IMR-90 (cell line): ENCODE measurements at regions not wholly inside any gene's neighbourhood (a gene's known extent, or its start where the extent isn't known, plus 50 kb on each side); places are given as distances from the start of the nearest gene placed in this dataset.

Source experiments
- ATAC-seq: fragments of 200-7000 bp; cut with Tn5 transposase; 2 replicates; pipeline ENCODE4 v1.9.1; 2020; ENCODE audit warnings: low read depth, mild to moderate bottlenecking, moderate library complexity
- BruUV-seq: library from RNA; stranded (reverse); fragments of 400-500 nt; replicated peaks from 2 replicates; lab custom pipeline; 2021; lab: Mats Ljungman, UMichigan
- CTCF ChIA-PET: fragments of 300-600 bp; formaldehyde crosslinking; extraction: SDS; loops from one replicate; lab custom pipeline; 2021; ENCODE audit warnings: antibody characterized with exemption; lab: Yijun Ruan, JAX
- POLR2A ChIA-PET: fragments of 300-600 bp; sonication (Branson Sonifier 250); formaldehyde crosslinking; loops from one replicate; lab custom pipeline; 2022; ENCODE audit warnings: antibody characterized with exemption; ENCODE audit not compliant: unreplicated experiment; lab: Charles Lee
- DNase-seq: peaks from one replicate; pipeline ENCODE4 v3.0.0; 2013
- H2AFZ ChIP-seq: replicated peaks from 2 replicates; pipeline ENCODE3; 2013; ENCODE audit warnings: low read length, mild to moderate bottlenecking; ENCODE audit not compliant: poor library complexity
- H2AK5ac ChIP-seq: 2 replicates; pipeline ENCODE4 v1.6.1; 2013; ENCODE audit warnings: low read depth, low read length, inconsistent platforms
- H2AK9ac ChIP-seq: replicated peaks from 2 replicates; pipeline ENCODE3; 2013; ENCODE audit warnings: mild to moderate bottlenecking, low read depth, low read length, moderate library complexity; ENCODE audit not compliant: poor library complexity
- H2BK120ac ChIP-seq: 2 replicates; pipeline ENCODE4 v1.6.1; 2013; ENCODE audit warnings: low read depth, low read length, inconsistent platforms
- H2BK15ac ChIP-seq: 3 replicates; pipeline ENCODE4 v1.6.1; 2013; ENCODE audit warnings: low read depth, low read length, inconsistent platforms
- H2BK20ac ChIP-seq: 2 replicates; pipeline ENCODE4 v1.6.1; 2013; ENCODE audit warnings: low read depth, mild to moderate bottlenecking, inconsistent platforms, low read length, moderate library complexity
- H2BK5ac ChIP-seq: 2 replicates; pipeline ENCODE4 v1.6.1; 2013; ENCODE audit warnings: mild to moderate bottlenecking, low read depth, low read length, inconsistent platforms; ENCODE audit not compliant: poor library complexity, severe bottlenecking
- H3K14ac ChIP-seq: replicated peaks from 2 replicates; pipeline ENCODE4 v1.6.1; 2013; ENCODE audit warnings: low read depth, low read length, inconsistent platforms
- H3K18ac ChIP-seq: 2 replicates; pipeline ENCODE4 v1.6.1; 2013; ENCODE audit warnings: low read depth, low read length, control low read depth
- H3K23ac ChIP-seq: 2 replicates; pipeline ENCODE4 v1.6.1; 2013; ENCODE audit warnings: low read depth, low read length, inconsistent platforms
- H3K27ac ChIP-seq: 2 replicates; pipeline ENCODE4 v1.5.1; 2013; ENCODE audit warnings: mild to moderate bottlenecking, control low read depth, low read length; ENCODE audit not compliant: insufficient read depth
- H3K27me3 ChIP-seq: 2 replicates; pipeline ENCODE4 v1.6.1; 2013; ENCODE audit warnings: low read length; ENCODE audit not compliant: control insufficient read depth, insufficient read depth
- H3K36me3 ChIP-seq: 2 replicates; pipeline ENCODE4 v1.6.1; 2013; ENCODE audit warnings: low read length, mixed read lengths; ENCODE audit not compliant: control insufficient read depth, insufficient read depth
- H3K4ac ChIP-seq: 2 replicates; pipeline ENCODE4 v1.6.1; 2013; ENCODE audit warnings: low read depth, low read length, inconsistent platforms
- H3K4me1 ChIP-seq: 2 replicates; pipeline ENCODE4 v1.6.1; 2013; ENCODE audit warnings: low read length, mixed read lengths; ENCODE audit not compliant: control insufficient read depth, insufficient read depth
- H3K4me2 ChIP-seq: 2 replicates; pipeline ENCODE4 v1.6.1; 2013; ENCODE audit warnings: low read depth, mild to moderate bottlenecking, control low read depth, low read length, moderate library complexity
- H3K4me3 ChIP-seq: 2 replicates; pipeline ENCODE4 v1.5.1; 2013; ENCODE audit warnings: low read depth, mild to moderate bottlenecking, control low read depth, low read length, moderate library complexity; ENCODE audit not compliant: insufficient read depth
- H3K56ac ChIP-seq: 2 replicates; pipeline ENCODE4 v1.6.1; 2013; ENCODE audit warnings: low read length, inconsistent platforms; ENCODE audit not compliant: insufficient read depth; ENCODE audit errors: extremely low read depth
- H3K79me1 ChIP-seq, 2 experiments: 2 replicates each; pipeline ENCODE4 v1.6.1; 2013; ENCODE audit warnings: low read length in 2 of 2, inconsistent platforms in 1 of 2, low read depth in 1 of 2
- H3K9ac ChIP-seq: 2 replicates; pipeline ENCODE4 v1.6.1; 2013; ENCODE audit warnings: low read depth, low read length, control low read depth
- H3K9me1 ChIP-seq: 2 replicates; pipeline ENCODE4 v1.6.1; 2013; ENCODE audit warnings: low read length, inconsistent platforms; ENCODE audit not compliant: insufficient read depth
- H3K9me3 ChIP-seq: 2 replicates; pipeline ENCODE4 v1.6.1; 2013; ENCODE audit warnings: low read length; ENCODE audit not compliant: control insufficient read depth, insufficient read depth
- H4K20me1 ChIP-seq: 2 replicates; pipeline ENCODE4 v1.6.1; 2013; ENCODE audit warnings: low read length, inconsistent platforms; ENCODE audit not compliant: insufficient read depth
- H4K5ac ChIP-seq: 2 replicates; pipeline ENCODE4 v1.6.1; 2013; ENCODE audit warnings: mild to moderate bottlenecking, low read depth, low read length, control low read depth
- H4K8ac ChIP-seq, 2 experiments: 2 replicates each; pipeline ENCODE4 v1.6.1; 2013; ENCODE audit warnings: low read depth in 2 of 2, low read length in 2 of 2, control low read depth in 1 of 2, inconsistent platforms in 1 of 2
- H4K91ac ChIP-seq: 2 replicates; pipeline ENCODE4 v1.6.1; 2013; ENCODE audit warnings: low read depth, low read length, inconsistent platforms; ENCODE audit not compliant: insufficient read depth
- CHD1 ChIP-seq: IDR thresholded peaks from 2 replicates; pipeline ENCODE4 v1.6.1; 2012; ENCODE audit warnings: low read depth, low read length, improper control_type of control experiment
- CTCF ChIP-seq: conservative IDR thresholded peaks from 2 replicates; pipeline ENCODE4 v1.5.1; 2012; ENCODE audit warnings: mild to moderate bottlenecking, low read depth, low read length, improper control_type of control experiment
- ELK1 ChIP-seq: fragments of 150-350 bp; IDR thresholded peaks from 2 replicates; pipeline ENCODE4 v1.6.1; 2016; ENCODE audit warnings: low read depth, mild to moderate bottlenecking, low read length, moderate library complexity, borderline replicate concordance
- MAFK ChIP-seq: IDR thresholded peaks from 2 replicates; pipeline ENCODE4 v1.6.1; 2012; ENCODE audit warnings: low read depth, low read length, improper control_type of control experiment
- MAZ ChIP-seq: IDR thresholded peaks from 2 replicates; pipeline ENCODE4 v1.6.1; 2012; ENCODE audit warnings: low read depth, mild to moderate bottlenecking, low read length, improper control_type of control experiment, moderate library complexity, borderline replicate concordance
- NFE2L2 ChIP-seq: fragments of 150-350 bp; IDR thresholded peaks from 2 replicates; pipeline ENCODE4 v1.6.1; 2016; ENCODE audit warnings: low read depth, mild to moderate bottlenecking, low read length
- POLR2A ChIP-seq: IDR thresholded peaks from 2 replicates; pipeline ENCODE4 v1.6.1; 2012; ENCODE audit warnings: mild to moderate bottlenecking, low read depth, low read length
- RAD21 ChIP-seq: IDR thresholded peaks from 2 replicates; pipeline ENCODE4 v1.6.1; 2012; ENCODE audit warnings: low read length, improper control_type of control experiment
- RCOR1 ChIP-seq: IDR thresholded peaks from 2 replicates; pipeline ENCODE4 v1.6.1; 2012; ENCODE audit warnings: mild to moderate bottlenecking, low read length, improper control_type of control experiment; ENCODE audit not compliant: insufficient replicate concordance
- RFX5 ChIP-seq: IDR thresholded peaks from 2 replicates; pipeline ENCODE4 v1.8.0; 2012; ENCODE audit warnings: low read depth, mild to moderate bottlenecking, low read length, moderate library complexity
- SMC3 ChIP-seq: fragments of 150-350 bp; IDR thresholded peaks from 2 replicates; pipeline ENCODE4 v1.6.1; 2016; ENCODE audit warnings: low read depth, mild to moderate bottlenecking, antibody characterized with exemption, low read length, moderate library complexity
- WGBS, 2 experiments: methylation state at CpG; one replicate each; pipeline versions ENCODE4 v1.1.5 to v1.1.7; 2013; ENCODE audit warnings: missing lambda C conversion rate in 2 of 2; ENCODE audit not compliant: insufficient read length in 1 of 2; ENCODE audit errors: extremely low coverage in 2 of 2; 5-methylcytosine and 5-hydroxymethylcytosine counted together
- dilution Hi-C: fragments of 300-500 bp; cut with HindIII; formaldehyde crosslinking; loops from one replicate; pipeline ENCODE4 v1.14.3; 2018; ENCODE audit warnings: low sequenced_read_pairs; ENCODE audit not compliant: unreplicated experiment
- in situ Hi-C: fragments of 300-500 bp; cut with MboI; formaldehyde crosslinking; loops from 3 replicates; pipeline ENCODE4 v1.14.3; 2019; ENCODE audit warnings: low sequenced_read_pairs, inconsistent platforms, mixed read lengths
- intact Hi-C: fragments of 100-400 bp; cut with micrococcal nuclease; formaldehyde crosslinking; loops from 2 replicates; pipeline ENCODE4 v1.10.0; 2022

- WGBS, 2 experiments, result no CpG with 5 or more reads among the region's 8 CpGs
- dilution Hi-C loops, result no loop called here
- Histone ChIP-seq H3K4ac (peak overlapping the region; percentile 61), H4K8ac (peak overlapping the region in 1 of 2 experiments; percentile 44; a peak in 2 of 4 replicates), H2BK120ac (peak overlapping the region; percentile 92), H3K9me1 (0 out of 2 replicates have a peak, but pooled peaks cover 11% of the 10 kb centered on the region), H3K14ac (peak overlapping the region; percentile 81), H4K91ac (peak overlapping the region; percentile 70), H2BK15ac (peak overlapping the region; percentile 95; the same call in 2 of the 3 replicates), H4K5ac (no peak overlapping the region), H3K23ac (peak overlapping the region; percentile 22; the same call in 1 of the 2 replicates), H3K4me2 (no peak overlapping the region), H3K9ac (no peak overlapping the region), H2BK5ac (no peak overlapping the region), H3K56ac (no peak overlapping the region), H3K9me3 (no peaks in the 10 kb centered on the region), H3K27me3 (no peaks in the 10 kb centered on the region), H4K20me1 (no peaks in the 10 kb centered on the region), H3K4me3 (no peak overlapping the region), H2AK5ac (peak overlapping the region; percentile 58; the same call in 1 of the 2 replicates), H3K4me1 (peaks cover 3% of the 10 kb centered on the region), H3K79me1 (no peaks in the 10 kb centered on the region), H3K36me3 (no peaks in the 10 kb centered on the region), H2BK20ac (peak overlapping the region; percentile 84), H3K18ac (peak overlapping the region; percentile 63; the same call in 1 of the 2 replicates), H2AFZ (peak overlapping the region; percentile 50), H2AK9ac (no peak overlapping the region), H3K27ac (no peak overlapping the region)
- DNase-seq (peak; percentile 45), ATAC-seq (0 out of 2 replicates have a peak, but pooled peaks have one; percentile 12)
- in situ Hi-C loops, result no loop called here
- intact Hi-C loops, result loop anchor here (10.0 kb wide), 1 partner anchor 229 kb away; no protein-coding TSS in a partner anchor
- POLR2A ChIA-PET, result no interaction called here
- BruUV-seq, result no TSS peak
- CTCF ChIA-PET, result interaction anchor here (0.7 kb wide), 1 partner anchor 285 kb away, joined by 3 read pairs; no protein-coding TSS in a partner anchor
- no peak for TF ChIP-seq RAD21
- TF ChIP-seq CTCF, result no peak
- no peak for TF ChIP-seq RCOR1
- no peak for TF ChIP-seq MAZ
- TF ChIP-seq MAFK, result no peak
- TF ChIP-seq ELK1, result no peak
- no peak for TF ChIP-seq POLR2A
- no peak for TF ChIP-seq RFX5
- no peak for TF ChIP-seq CHD1
- TF ChIP-seq SMC3, result no peak
- no peak for TF ChIP-seq NFE2L2
These were observed 123.4 kb upstream of the ARHGAP42 start for GRCh38 chr11:100563541-100564280.
